MCF 10A (cell line): ENCODE measurements at regions not wholly inside any gene's neighbourhood (a gene's known extent, or its start where the extent isn't known, plus 50 kb on each side); places are given as distances from the start of the nearest gene placed in this dataset.

Source experiments
- BruUV-seq: library from RNA; stranded (reverse); fragments of 400-500 nt; replicated peaks from 2 replicates; lab custom pipeline; 2021; lab: Mats Ljungman, UMichigan
- CTCF ChIA-PET: fragments of 300-600 bp; sonication (Branson Sonifier 250); formaldehyde crosslinking; extraction: SDS; loops from one replicate; lab custom pipeline; 2021; ENCODE audit warnings: antibody characterized with exemption, inconsistent platforms; lab: Yijun Ruan, JAX
- POLR2A ChIA-PET: fragments of 300-600, 350-650 bp; sonication (Branson Sonifier 250); formaldehyde crosslinking; extraction: SDS; loops from one replicate; lab custom pipeline; 2020; ENCODE audit warnings: antibody characterized with exemption, inconsistent platforms; lab: Yijun Ruan, JAX
- DNase-seq: peaks from one replicate; pipeline ENCODE4 v3.0.0-alpha.2; 2018; ENCODE audit not compliant: unreplicated experiment
- H3K27ac Mint-ChIP-seq: one replicate; pipeline ENCODE4 v1.8.0; 2022; ENCODE audit warnings: mild to moderate bottlenecking, low read depth, mixed read lengths; ENCODE audit not compliant: unreplicated experiment
- H3K27me3 Mint-ChIP-seq: one replicate; pipeline ENCODE4 v1.8.0; 2022; ENCODE audit warnings: mixed read lengths; ENCODE audit not compliant: insufficient read depth, unreplicated experiment
- H3K36me3 Mint-ChIP-seq: one replicate; pipeline ENCODE4 v1.8.0; 2022; ENCODE audit warnings: mild to moderate bottlenecking, moderate library complexity, mixed read lengths; ENCODE audit not compliant: insufficient read depth, unreplicated experiment
- H3K4me1 Mint-ChIP-seq: one replicate; pipeline ENCODE4 v1.8.0; 2022; ENCODE audit warnings: mixed read lengths; ENCODE audit not compliant: insufficient read depth, unreplicated experiment
- H3K4me3 Mint-ChIP-seq: one replicate; pipeline ENCODE4 v1.8.0; 2022; ENCODE audit warnings: mild to moderate bottlenecking, moderate library complexity, mixed read lengths; ENCODE audit not compliant: unreplicated experiment
- H3K9me3 Mint-ChIP-seq: one replicate; pipeline ENCODE4 v1.8.0; 2022; ENCODE audit warnings: mixed read lengths; ENCODE audit not compliant: unreplicated experiment
- CTCF ChIP-seq: fragments of 200-600 bp; IDR thresholded peaks from one replicate; pipeline ENCODE4 v1.8.0; 2022; ENCODE audit warnings: antibody characterized with exemption, mild to moderate bottlenecking; ENCODE audit not compliant: unreplicated experiment
- intact Hi-C: fragments of 100-400 bp; cut with micrococcal nuclease; formaldehyde crosslinking; loops from 2 replicates; pipeline ENCODE4 v1.14.1; 2022

GRCh38 chr5:54738118-54738972 is 220.8 kb downstream of the SNX18 start:
- Mint-ChIP-seq H3K9me3 (no peaks in the 10 kb centered on the region), H3K4me3 (no peak overlapping the region), H3K4me1 (peaks cover 6% of the 10 kb centered on the region), H3K27me3 (no peaks in the 10 kb centered on the region), H3K27ac (no peak overlapping the region), H3K36me3 (no peaks in the 10 kb centered on the region)
- POLR2A ChIA-PET: interaction anchor here (0.7 kb wide), 1 partner anchor 88 kb away, joined by 3 read pairs; no protein-coding TSS in a partner anchor
- intact Hi-C loops: loop anchor here (5.0 kb wide), 1 partner anchor 96 kb away; no protein-coding TSS in a partner anchor
- CTCF ChIA-PET: interaction anchor here (0.6 to 1.0 kb wide), 3 partner anchors 107 to 408 kb away, joined by 3 to 4 read pairs (median 3); no protein-coding TSS in a partner anchor
- TF ChIP-seq CTCF: no peak
- BruUV-seq: no TSS peak
- DNase-seq: peak; percentile 70

- intact Hi-C loops: loop anchor here (5.0 kb wide), 1 partner anchor 94 kb away; no protein-coding TSS in a partner anchor
- TF ChIP-seq CTCF: no peak
- BruUV-seq: no TSS peak
- Mint-ChIP-seq H3K4me3 (no peak overlapping the region), H3K36me3 (no peaks in the 10 kb centered on the region), H3K4me1 (no peaks in the 10 kb centered on the region), H3K27me3 (no peaks in the 10 kb centered on the region), H3K27ac (no peak overlapping the region), H3K9me3 (no peaks in the 10 kb centered on the region)
- DNase-seq: no peak
- ChIA-PET POLR2A (interaction anchor here (0.6 kb wide), 1 partner anchor 219 kb away, joined by 4 read pairs; the partner anchor contains the start of gene SNX18), CTCF (interaction anchor here (0.7 kb wide), 1 partner anchor 17 kb away, joined by 3 read pairs; no protein-coding TSS in a partner anchor)
Observed at GRCh38 chr5:54736003-54736797, 218.6 kb downstream of the SNX18 start.

DNA sequence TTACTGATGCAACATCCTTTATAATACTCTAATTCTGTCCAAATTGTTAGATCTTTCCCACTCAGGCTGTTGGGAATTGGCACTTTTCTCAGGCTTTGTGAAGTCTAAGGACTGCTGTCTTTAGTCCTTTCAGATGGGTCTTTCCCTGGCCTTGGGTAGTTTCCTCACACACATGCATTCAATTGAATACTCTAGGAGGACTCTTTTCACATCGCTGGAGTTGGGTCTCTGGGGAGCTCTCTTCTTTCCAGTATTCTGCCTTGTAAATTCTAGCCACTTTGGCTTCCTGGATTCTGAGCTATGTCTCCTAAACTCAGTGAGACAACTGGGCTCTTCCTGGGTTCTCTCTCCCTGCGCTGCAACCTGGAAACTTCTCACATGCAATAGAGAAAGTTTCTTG is 215.5 kb downstream of the SNX18 start:
- no peak for DNase-seq
- H3K27me3 Mint-ChIP-seq: no peaks in the 10 kb centered on the region
- H3K9me3 Mint-ChIP-seq: no peaks in the 10 kb centered on the region
- ChIA-PET CTCF (interaction anchor here (1.0 to 2.2 kb wide), 3 partner anchors 9 to 112 kb away, joined by 3 to 6 read pairs (median 4); no protein-coding TSS in a partner anchor), POLR2A (interaction anchor here (0.5 kb wide), 1 partner anchor 380 kb away, joined by 3 read pairs; no protein-coding TSS in a partner anchor)
- intact Hi-C loops: no loop called here
- H3K4me3 Mint-ChIP-seq: no peak overlapping the region
- no peak for TF ChIP-seq CTCF
- no TSS peak for BruUV-seq
- H3K4me1 Mint-ChIP-seq: no peaks in the 10 kb centered on the region
- H3K36me3 Mint-ChIP-seq: no peaks in the 10 kb centered on the region
- no peak overlapping the region for H3K27ac Mint-ChIP-seq
